ENCODE measurements at regions not wholly inside any gene's neighbourhood (a gene's known extent, or its start where the extent isn't known, plus 50 kb on each side); places are given as distances from the start of the nearest gene placed in this dataset.

DNA sequence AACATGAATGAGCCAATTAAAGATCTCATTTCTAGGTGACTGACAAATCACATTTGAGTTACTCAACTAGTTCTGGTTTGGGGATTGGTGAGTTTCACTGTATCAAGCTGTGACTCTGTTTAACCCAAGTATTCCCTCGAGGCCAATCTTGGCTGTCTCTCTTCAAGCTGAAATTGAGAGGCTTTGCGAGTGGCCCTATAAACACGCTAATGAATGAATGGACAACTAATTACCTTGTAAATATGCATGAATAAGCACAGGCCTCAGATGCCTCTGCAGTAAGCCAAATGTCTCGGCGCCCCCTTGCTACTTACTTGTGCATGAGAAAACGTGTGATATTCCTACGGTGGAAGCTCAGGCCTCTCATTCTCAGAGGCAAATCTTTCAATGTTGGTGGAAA lies 450.3 kb upstream of the PSMD7 start:
- no peak overlapping the region for H3K4ac ChIP-seq (ENCODE audit: low read depth, low read length)
- H3K14ac ChIP-seq (replicated peaks; ENCODE audit: low read depth, low read length) = no peak overlapping the region
- H2BK20ac ChIP-seq (ENCODE audit: low read depth, low read length) = no peak overlapping the region
- H3K36me3 ChIP-seq (ENCODE audit: control insufficient read depth, insufficient read depth, low read length) = no peaks in the 10 kb centered on the region
- no CpG with 5 or more reads among the region's 7 CpGs for WGBS, 2 experiments (ENCODE audit: extremely low coverage in 2 of 2, insufficient read length in 1 of 2)
- H4K8ac ChIP-seq (ENCODE audit: low read depth in 2 of 2, low read length in 2 of 2) = no peak overlapping the region
- H2BK120ac ChIP-seq (ENCODE audit: low read depth, low read length) = no peak overlapping the region
- H2AK5ac ChIP-seq (ENCODE audit: low read depth, low read length) = no peak overlapping the region
- BruUV-seq (replicated peaks) = no TSS peak
- no peak for ATAC-seq (ENCODE audit: low read depth)
- H3K27me3 ChIP-seq (ENCODE audit: control insufficient read depth, insufficient read depth, low read length) = no peaks in the 10 kb centered on the region
- no peak overlapping the region for H2AK9ac ChIP-seq (replicated peaks; ENCODE audit: low read depth, low read length, poor library complexity)
- H4K5ac ChIP-seq (ENCODE audit: low read depth, low read length) = no peak overlapping the region
- H2BK15ac ChIP-seq (ENCODE audit: low read depth, low read length) = no peak overlapping the region
- intact Hi-C loops (cut with micrococcal nuclease) = no loop called here
- H2AFZ ChIP-seq (replicated peaks; ENCODE audit: low read length, poor library complexity) = no peak overlapping the region
- CTCF ChIA-PET = no interaction called here
- in situ Hi-C loops (cut with MboI; ENCODE audit: low sequenced_read_pairs) = no loop called here
- dilution Hi-C loops (cut with HindIII; ENCODE audit: low sequenced_read_pairs, unreplicated experiment) = no loop called here
- no peak overlapping the region for H3K56ac ChIP-seq (ENCODE audit: extremely low read depth, insufficient read depth, low read length)
- H3K9me3 ChIP-seq (ENCODE audit: control insufficient read depth, insufficient read depth, low read length) = no peaks in the 10 kb centered on the region; the same call in 1 of the 2 replicates
- H2BK5ac ChIP-seq (ENCODE audit: low read depth, low read length, poor library complexity, severe bottlenecking) = no peak overlapping the region
- TF ChIP-seq NFE2L2 (IDR thresholded peaks at IDR 0.05; ENCODE audit: low read depth, low read length) = no peak
- POLR2A ChIA-PET (ENCODE audit: unreplicated experiment) = no interaction called here
- no peaks in the 10 kb centered on the region for H3K4me1 ChIP-seq (ENCODE audit: control insufficient read depth, insufficient read depth, low read length)
- H3K9me1 ChIP-seq (ENCODE audit: insufficient read depth, low read length) = no peaks in the 10 kb centered on the region
- H3K9ac ChIP-seq (ENCODE audit: low read depth, low read length) = no peak overlapping the region
- no peak overlapping the region for H3K18ac ChIP-seq (ENCODE audit: low read depth, low read length)
- H3K79me1 ChIP-seq (ENCODE audit: low read depth in 1 of 2, low read length in 2 of 2) = no peaks in the 10 kb centered on the region
- no peak overlapping the region for H3K4me2 ChIP-seq (ENCODE audit: low read depth, low read length)
- no peak for DNase-seq
- no peak overlapping the region for H3K27ac ChIP-seq (ENCODE audit: insufficient read depth, low read length)
- H4K91ac ChIP-seq (ENCODE audit: insufficient read depth, low read depth, low read length) = no peak overlapping the region
- no peaks in the 10 kb centered on the region for H4K20me1 ChIP-seq (ENCODE audit: insufficient read depth, low read length)
- H3K23ac ChIP-seq (ENCODE audit: low read depth, low read length) = no peak overlapping the region
- no peak overlapping the region for H3K4me3 ChIP-seq (ENCODE audit: insufficient read depth, low read depth, low read length)
